ENCODE measurements at regions not wholly inside any gene's neighbourhood (a gene's known extent, or its start where the extent isn't known, plus 50 kb on each side); places are given as distances from the start of the nearest gene placed in this dataset.

GRCh38 chr4:115723621-115724020 is 610.2 kb upstream of the NDST4 start:
- TF ChIP-seq CTCF (IDR thresholded peaks at IDR 0.05; ENCODE audit: poor library complexity, severe bottlenecking): no peak
- ATAC-seq (ENCODE audit: low read depth) (no peak), DNase-seq (ENCODE audit: low spot score) (no peak)
- Histone ChIP-seq H3K36me3 (ENCODE audit: low read depth) (no peaks in the 10 kb centered on the region), H3K27ac (ENCODE audit: poor library complexity, severe bottlenecking) (no peak overlapping the region), H3K4me1 (ENCODE audit: insufficient read depth, poor library complexity, severe bottlenecking) (no peaks in the 10 kb centered on the region), H3K9me3 (ENCODE audit: severe bottlenecking) (no peaks in the 10 kb centered on the region), H3K4me3 (ENCODE audit: severe bottlenecking) (no peak overlapping the region), H3K27me3 (ENCODE audit: insufficient read depth, poor library complexity, severe bottlenecking) (no peaks in the 10 kb centered on the region)

- Histone ChIP-seq H3K4me1 (ENCODE audit: insufficient read depth, poor library complexity, severe bottlenecking) (no peaks in the 10 kb centered on the region), H3K27me3 (ENCODE audit: insufficient read depth, poor library complexity, severe bottlenecking) (no peaks in the 10 kb centered on the region), H3K9me3 (ENCODE audit: severe bottlenecking) (peaks cover 2% of the 10 kb centered on the region), H3K27ac (ENCODE audit: poor library complexity, severe bottlenecking) (no peak overlapping the region), H3K4me3 (ENCODE audit: severe bottlenecking) (no peak overlapping the region), H3K36me3 (ENCODE audit: low read depth) (no peaks in the 10 kb centered on the region)
- TF ChIP-seq CTCF (IDR thresholded peaks at IDR 0.05; ENCODE audit: poor library complexity, severe bottlenecking): no peak
- DNase-seq (ENCODE audit: low spot score): no peak
- peak; percentile 82 for ATAC-seq (ENCODE audit: low read depth)
Measured at GRCh38 chr4:115720611-115721010, 607.2 kb upstream of the NDST4 start.

GRCh38 chr4:115711575-115711974 is 598.2 kb upstream of the NDST4 start:
- ATAC-seq (ENCODE audit: low read depth) (no peak), DNase-seq (ENCODE audit: low spot score) (no peak)
- Histone ChIP-seq H3K4me3 (ENCODE audit: severe bottlenecking) (no peak overlapping the region), H3K27ac (ENCODE audit: poor library complexity, severe bottlenecking) (no peak overlapping the region), H3K36me3 (ENCODE audit: low read depth) (no peaks in the 10 kb centered on the region), H3K4me1 (ENCODE audit: insufficient read depth, poor library complexity, severe bottlenecking) (no peaks in the 10 kb centered on the region), H3K27me3 (ENCODE audit: insufficient read depth, poor library complexity, severe bottlenecking) (no peaks in the 10 kb centered on the region), H3K9me3 (ENCODE audit: severe bottlenecking) (peaks cover 2% of the 10 kb centered on the region)
- no peak for TF ChIP-seq CTCF (IDR thresholded peaks at IDR 0.05; ENCODE audit: poor library complexity, severe bottlenecking)

- DNase-seq (ENCODE audit: low spot score) (no peak), ATAC-seq (ENCODE audit: low read depth) (no peak)
- H3K4me1 ChIP-seq (ENCODE audit: insufficient read depth, poor library complexity, severe bottlenecking): no peaks in the 10 kb centered on the region
- H3K9me3 ChIP-seq (ENCODE audit: severe bottlenecking): no peaks in the 10 kb centered on the region
- no peaks in the 10 kb centered on the region for H3K27me3 ChIP-seq (ENCODE audit: insufficient read depth, poor library complexity, severe bottlenecking)
- H3K36me3 ChIP-seq (ENCODE audit: low read depth): no peaks in the 10 kb centered on the region
- no peak for TF ChIP-seq CTCF (IDR thresholded peaks at IDR 0.05; ENCODE audit: poor library complexity, severe bottlenecking)
- no peak overlapping the region for H3K27ac ChIP-seq (ENCODE audit: poor library complexity, severe bottlenecking)
- H3K4me3 ChIP-seq (ENCODE audit: severe bottlenecking): no peak overlapping the region
Measured at GRCh38 chr4:115688961-115689360, 575.5 kb upstream of the NDST4 start.

GRCh38 chr4:115687052-115687755 is 573.8 kb upstream of the NDST4 start:
- ATAC-seq (ENCODE audit: low read depth) (no peak), DNase-seq (ENCODE audit: low spot score) (no peak)
- H3K36me3 ChIP-seq (ENCODE audit: low read depth): no peaks in the 10 kb centered on the region
- no peaks in the 10 kb centered on the region for H3K27me3 ChIP-seq (ENCODE audit: insufficient read depth, poor library complexity, severe bottlenecking)
- H3K4me1 ChIP-seq (ENCODE audit: insufficient read depth, poor library complexity, severe bottlenecking): no peaks in the 10 kb centered on the region
- H3K27ac ChIP-seq (ENCODE audit: poor library complexity, severe bottlenecking): no peak overlapping the region
- no peak overlapping the region for H3K4me3 ChIP-seq (ENCODE audit: severe bottlenecking)
- TF ChIP-seq CTCF (IDR thresholded peaks at IDR 0.05; ENCODE audit: poor library complexity, severe bottlenecking): no peak
- H3K9me3 ChIP-seq (ENCODE audit: severe bottlenecking): no peaks in the 10 kb centered on the region
